NCI-H1694 (cell line): ENCODE measurements at regions not wholly inside any gene's neighbourhood (a gene's known extent, or its start where the extent isn't known, plus 50 kb on each side); places are given as distances from the start of the nearest gene placed in this dataset.
"Not testable (repeated sequence)": the region's sequence is repeated elsewhere in the genome, so short reads cannot be mapped to it uniquely, and the experiment has no call there.

Experiments used
- DNase-seq: peaks from one replicate; lab custom pipeline; 2025; lab: John Stamatoyannopoulos, UW

DNA sequence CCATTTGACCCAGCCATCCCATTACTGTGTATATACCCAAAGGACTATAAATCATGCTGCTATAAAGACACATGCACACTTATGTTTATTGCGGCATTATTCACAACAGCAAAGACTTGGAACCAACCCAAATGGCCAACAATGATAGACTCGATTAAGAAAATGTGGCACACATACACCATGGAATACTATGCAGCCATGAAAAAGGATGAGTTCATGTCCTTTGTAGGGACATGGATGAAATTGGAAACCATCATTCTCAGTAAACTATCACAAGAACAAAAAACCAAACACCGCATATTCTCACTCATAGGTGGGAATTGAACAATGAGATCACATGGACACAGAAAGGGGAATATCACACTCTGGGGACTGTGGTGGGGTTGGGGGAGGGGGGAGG, 242.7 kb upstream of the FOXF1 start:
- DNase-seq, result not testable (repeated sequence)

DNA sequence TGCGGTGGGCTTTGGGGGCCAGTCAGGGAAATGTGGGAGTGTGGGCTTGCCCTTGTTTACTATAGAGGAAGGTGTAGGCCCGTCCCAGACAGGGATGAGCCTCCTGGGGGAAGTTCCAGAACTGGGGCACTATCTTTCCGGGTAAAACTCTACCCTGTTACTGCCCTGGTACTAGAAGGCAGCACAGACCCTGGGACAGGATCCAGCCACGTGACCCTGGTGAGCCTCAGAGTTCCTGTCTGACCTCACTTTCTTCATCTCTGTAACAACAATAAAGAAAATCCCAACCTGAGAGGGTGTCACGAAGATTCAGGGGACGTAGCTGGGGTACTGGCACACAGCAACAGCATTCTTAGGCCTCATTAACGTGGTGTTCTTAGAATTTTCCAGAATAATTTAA, 239.6 kb upstream of the FOXF1 start:
- no peak for DNase-seq

DNA sequence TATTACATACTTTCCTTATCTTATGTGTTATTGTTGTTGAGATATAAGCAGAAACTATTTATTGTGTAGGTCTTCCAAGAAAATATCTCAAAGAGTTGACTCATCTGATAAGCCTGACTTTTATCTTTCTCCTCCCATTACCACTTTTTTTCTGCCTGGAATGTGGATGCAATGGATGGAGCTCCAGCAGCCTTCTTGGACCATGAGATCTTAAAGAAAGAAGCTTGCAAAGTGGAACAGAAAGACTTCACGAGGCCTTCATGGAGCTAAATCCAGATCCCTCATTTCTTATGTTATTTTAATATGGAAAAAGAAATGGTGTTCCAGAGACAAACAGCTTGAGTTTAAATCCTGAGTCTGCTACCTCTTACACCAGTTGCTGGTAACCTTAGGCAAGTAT, 237.6 kb upstream of the FOXF1 start:
- no peak for DNase-seq

DNA sequence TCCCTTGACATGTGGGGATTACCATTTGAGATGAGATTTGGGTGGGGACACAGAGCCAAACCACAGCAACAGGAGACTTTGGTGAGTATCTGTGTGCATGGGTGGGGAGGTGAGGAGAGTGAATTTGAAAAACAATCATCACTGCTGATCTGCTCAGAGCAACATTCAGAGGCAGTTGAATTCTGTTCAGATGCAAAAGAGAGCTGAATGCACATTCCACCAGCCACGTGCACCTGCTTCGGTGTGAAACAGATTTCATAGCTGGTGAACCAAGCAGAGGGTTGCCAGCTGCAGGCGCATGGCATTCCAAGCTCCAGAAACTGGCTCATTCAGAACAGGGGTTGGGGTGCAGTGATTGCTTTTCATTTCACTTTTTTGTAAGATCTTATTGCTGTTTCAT, 233.1 kb upstream of the FOXF1 start:
- no peak for DNase-seq

DNA sequence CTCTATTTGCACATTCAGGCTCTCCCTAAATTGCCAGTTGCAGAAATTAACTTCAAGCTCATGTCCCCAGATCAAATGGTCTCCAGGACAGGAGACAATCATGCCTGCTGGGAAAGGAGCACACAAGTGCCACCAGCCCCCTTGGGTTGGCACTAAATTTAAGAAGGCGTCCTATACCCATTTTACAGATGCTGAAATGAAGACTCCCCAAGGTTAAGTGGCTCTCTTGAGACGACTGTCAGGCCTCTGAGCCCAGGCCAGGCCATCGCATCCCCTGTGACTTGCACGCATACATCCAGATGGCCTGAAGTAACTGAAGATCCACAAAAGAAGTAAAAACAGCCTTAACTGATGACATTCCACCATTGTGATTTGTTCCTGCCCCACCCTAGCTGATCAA, 232.5 kb upstream of the FOXF1 start:
- not testable (repeated sequence) for DNase-seq

DNA sequence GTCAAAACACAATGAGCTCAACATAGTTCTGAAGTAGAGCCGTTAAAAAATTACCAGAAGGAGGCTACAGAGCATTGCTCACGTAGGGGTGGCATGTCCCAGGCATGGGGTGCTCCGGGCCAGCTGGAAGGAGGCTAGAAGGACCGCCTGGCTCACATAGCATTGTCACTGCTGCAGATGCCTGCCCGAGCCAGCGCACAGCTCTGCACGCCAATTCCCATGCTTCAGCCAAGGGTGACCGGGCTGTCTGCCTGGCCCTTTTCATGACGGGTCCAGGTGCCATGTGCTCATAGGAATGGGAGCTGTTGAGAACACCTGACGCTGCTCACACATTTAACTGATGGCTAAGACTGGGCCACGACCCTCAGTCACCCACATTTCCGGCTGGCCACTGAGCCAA, 228.9 kb upstream of the FOXF1 start:
- no peak for DNase-seq

DNA sequence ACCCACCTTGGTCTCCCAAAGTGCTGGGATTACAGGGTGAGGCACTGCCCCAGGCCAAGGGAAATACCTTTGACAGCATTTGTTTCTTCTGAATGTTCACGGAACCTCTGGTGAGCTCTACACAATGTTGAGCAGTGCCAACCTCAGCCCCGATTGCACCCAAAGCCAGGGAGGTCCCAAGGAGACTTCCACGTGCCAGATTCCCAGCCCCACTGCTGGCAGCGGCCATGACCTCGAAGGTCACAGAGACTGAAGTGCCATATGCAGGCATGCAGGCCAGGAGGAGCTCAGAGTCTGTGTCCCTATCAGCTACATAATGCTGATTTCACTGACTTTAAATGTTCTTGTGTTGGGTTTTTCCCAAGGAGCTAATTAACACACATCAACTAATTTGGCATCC, 226.4 kb upstream of the FOXF1 start:
- DNase-seq, result no peak

DNA sequence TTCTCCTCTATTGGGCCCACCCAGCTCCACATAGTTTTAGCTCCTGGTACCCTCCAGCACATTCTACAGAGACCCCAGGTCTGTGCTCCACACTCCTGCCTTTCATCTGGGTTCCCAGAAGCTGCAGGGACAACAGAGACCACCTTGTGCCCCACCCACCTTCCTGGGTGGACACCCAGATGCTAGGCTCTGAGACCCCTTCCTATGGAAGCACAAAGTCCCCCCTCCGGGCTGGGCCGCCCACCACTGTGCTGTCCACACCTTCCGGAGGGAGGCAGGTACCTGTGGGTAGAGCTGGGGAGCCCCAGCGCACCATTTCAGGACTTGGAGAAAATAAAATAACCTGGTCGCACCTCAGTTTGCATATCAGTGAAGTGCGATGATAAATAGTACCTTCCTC, 224.9 kb upstream of the FOXF1 start:
- no peak for DNase-seq

DNA sequence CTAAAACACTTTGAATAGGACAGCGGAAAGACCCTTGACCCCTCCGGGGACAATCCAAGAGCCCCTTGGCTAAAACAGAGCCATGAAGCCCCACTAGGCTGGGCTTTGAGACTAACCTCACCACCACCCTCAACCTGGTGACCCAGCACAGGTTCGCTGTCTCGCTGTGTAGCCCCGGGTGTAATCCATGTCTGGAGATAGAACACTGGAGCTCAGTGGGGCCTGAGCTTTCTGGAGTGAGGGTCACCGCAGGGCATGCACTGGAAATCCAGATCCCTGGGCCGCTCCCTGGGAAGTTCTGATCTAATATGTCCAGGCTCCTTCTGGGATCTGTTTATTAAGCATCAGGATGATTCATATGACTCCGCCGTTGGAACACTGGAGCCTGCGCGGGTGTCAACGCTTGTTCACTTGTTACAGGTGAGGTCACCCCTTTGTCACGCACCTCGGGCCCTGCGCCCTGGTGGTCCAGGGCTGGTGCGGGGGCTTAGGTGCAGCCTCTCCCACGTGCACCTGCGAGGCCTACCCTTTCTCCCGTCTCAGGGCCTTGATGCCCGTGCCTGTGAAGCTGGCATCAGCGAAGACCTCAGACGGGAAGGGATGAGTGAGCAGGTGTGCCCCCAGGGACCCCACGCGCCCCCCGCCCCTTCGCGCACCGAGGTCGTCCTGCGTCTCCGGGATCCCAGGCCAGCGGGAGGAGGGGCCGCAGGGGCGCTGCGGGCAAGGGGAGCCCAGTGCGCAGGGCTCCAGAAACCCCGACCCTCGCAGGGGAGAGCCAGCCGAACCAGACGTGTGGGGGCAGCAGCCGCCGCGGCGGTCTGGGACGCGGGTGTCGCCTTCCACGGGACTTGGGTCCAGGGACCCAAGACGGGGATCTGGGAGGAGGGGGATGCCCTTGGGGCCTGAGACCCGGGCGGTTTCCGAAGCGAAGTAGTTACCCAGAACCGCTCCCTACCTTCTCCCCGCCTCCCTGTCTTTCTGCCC, 224.1 kb upstream of the FOXF1 start:
- no peak for DNase-seq

DNA sequence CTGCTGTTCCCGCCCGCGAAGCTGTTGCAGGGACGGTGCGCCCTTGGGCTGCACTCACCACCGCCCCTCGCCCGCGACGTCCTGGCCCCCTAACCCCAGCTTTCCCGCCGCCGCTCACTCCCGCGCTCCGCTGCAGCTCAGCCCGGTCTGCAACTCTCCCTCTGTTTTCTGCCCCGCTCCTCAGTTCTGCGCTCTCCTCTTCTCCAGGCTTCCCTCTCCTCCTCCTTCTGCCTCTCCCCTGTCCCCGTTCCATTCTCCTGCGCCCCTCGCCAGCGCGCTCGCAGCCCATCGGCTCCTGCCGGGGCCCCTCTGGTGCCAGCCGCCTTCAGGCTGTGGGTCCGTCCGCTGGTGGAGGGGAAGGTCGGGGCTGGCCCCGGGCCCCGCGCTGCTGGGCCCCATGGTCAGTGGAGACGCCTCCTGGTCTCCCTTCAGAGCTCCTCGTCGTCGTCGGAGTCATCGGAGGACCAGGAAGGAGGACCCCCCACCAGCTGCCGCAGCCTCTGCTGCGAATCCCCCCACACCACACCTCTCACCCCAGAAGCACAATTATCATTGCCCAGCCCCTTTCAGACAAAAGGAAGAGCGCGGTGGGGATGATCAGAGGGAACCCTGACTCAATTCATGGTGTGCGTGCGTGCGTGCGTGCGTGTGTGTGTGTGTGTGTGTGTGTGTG, 223.2 kb upstream of the FOXF1 start:
- DNase-seq, result no peak

DNA sequence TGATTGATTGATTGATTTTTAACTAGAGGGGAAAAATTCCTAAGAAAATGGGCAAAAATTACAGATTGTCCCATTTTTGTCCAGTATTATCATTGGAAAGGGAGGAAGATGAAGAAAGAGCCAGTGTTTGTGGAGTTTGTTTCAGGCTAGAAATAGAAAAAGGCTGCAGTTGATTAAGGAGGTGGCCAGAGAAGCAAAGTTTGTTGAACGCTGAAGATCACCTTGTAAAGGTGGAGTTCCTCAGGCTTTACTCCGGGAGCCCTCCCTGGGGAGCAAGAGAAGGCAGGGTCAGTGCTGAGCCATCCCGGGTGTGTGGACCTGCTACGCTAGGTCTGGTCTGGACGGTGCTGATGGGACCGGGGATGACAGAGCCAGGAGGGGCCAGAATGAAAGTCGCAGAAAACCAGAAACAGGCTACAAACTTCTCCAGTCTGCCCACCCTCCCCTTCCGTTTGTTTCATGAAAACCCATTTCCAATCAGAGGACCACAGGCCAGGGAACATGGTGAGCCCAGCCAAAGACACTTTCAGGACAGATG, 222.6 kb upstream of the FOXF1 start:
- no peak for DNase-seq

DNA sequence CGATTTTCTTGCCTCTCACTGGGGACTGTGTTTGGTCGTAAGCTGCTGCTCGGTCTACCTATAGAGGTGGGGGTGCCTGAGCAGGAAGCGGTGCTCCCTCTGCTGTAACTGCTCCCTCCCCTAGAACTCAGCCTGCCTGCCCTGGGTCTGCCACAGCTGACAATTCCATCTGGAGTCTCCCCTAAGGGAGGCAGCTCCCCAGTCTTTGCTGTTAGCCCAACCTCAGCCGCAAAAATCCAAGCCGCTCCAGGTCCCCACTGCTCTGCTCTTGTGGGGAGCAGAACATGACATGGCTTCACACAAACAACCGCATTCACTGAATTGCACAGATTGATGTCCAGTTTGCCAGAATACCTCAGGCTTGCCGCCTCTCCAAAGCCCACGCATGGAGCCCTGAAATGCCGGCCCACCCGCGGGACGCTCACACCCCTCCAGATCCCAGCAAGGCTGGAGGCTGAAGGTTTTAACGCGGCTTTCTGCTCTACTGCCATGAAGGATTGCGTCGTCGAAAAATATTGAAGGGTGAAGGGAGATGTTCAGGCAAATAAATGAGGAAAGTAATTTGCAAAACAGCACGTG, 221.5 kb upstream of the FOXF1 start:
- DNase-seq, result no peak

DNA sequence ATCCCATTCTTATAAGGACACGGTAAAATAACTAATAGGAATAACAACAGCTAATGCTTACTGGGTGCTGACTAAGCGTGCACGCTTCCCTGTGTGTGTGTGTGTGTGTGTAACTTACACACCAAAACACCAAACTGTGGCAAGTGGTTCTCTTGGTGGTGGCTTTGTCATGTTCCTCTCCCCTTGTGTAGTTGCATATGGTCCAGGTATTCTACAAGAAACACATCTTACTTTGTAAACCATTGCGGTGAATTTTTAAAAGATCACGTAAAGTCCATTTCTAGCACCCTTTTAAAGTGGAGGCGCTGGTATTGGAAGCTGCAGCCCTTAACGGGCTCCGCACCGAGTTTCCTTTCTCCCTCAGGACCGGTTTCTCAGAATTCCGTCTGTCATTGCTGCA, 221.0 kb upstream of the FOXF1 start:
- DNase-seq, result no peak

DNA sequence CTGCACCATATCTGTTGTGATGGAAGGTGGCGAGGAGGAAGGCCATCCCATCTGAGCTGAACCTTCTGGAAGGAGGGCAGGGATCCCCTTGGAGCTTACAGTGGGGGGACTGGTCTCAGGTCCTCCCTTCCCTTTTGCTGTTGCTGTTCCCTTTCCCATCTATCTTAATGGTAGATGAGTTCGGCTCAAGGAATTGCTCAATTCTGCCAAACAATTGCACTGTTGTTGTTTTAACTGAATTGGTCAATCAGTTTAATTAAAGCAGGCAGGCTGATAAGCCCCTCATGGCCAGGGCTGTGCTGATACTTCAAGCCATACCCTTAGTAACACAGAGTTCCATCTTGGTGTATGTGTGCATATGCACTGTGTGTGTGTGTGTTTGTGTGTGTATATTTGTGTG, 220.4 kb upstream of the FOXF1 start:
- DNase-seq, result no peak

DNA sequence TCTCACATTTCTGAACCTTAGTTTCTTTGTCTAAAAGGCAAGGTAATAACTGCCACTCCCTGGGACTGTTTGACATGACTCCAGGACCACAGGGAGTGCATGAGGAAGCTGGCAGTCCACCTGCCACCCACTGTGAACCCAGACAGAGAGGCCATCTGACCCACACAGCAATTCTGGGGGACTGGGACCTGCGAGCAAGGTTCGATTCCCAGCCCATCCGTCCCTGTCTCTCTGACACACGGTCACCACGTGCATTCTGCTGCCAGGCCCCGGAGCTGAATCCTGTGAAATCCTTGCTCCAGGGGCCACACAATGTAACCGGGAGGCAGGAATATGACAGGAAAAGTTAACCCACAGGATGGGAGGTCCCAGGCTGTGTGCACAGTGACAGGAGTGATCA, 218.8 kb upstream of the FOXF1 start:
- DNase-seq, result no peak

DNA sequence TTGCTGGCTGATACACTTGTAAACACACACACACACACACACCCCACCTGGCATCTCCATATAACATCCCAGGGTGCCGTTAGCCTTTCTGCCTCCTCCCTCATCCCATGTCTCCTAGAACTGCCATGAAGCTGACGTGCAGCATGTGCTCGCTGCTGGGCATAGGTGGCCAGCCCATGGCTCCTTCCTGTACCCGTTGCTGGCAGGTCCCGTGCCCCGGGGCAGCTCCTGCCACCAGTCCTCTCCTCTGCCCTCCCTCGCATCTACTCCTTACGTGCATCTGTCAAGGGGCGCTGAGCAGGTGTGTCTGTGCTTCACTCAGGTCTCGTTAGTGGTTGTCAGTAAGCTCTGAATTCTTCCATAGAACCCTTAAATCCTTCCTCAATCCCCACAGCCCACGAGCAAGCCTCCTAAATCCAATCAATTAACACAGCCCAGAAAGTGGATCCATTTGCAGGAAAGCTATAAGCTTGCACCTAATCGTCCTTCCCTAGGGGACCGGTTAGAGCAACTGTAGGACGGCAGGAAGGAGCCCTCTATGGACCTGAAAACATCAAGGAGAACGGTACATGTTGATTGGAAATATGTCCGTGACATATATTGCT, 218.1 kb upstream of the FOXF1 start:
- no peak for DNase-seq

DNA sequence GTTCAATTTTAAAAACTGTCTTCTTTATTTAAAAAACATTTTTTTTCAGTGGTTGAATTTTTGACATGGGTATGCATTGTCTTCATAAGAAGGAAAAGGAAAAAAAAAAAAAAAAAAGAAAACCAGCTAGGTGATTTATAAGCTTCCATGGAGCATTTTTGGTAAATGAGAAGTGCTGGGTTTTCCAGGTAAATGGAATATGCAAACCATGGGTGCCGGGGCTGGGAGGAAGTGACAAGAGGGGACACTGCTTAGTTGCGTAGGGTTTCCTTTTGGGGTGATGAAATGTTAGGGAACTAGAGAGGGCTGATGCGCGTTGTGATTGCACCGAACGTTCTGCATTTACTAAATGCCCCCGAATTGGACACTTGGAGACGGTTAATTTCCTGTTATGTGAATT, 217.4 kb upstream of the FOXF1 start:
- no peak for DNase-seq

DNA sequence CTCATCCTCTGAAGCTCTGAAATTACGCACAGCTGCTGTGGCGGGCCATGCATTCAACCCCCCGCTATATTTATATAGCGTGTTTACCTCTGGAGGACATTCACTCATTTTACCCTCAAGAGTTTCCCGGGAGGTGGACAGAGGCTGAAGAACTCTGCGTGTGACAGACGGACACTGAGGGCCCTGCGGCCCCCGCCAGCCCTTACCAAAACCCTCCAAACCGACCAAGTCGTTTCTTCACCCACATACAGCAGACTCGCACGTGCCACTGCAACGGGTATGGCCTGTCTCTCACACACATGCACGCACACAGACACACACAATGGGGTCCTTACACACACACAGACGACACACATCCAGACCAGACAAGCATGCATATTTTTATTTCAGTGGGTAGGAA, 216.4 kb upstream of the FOXF1 start:
- DNase-seq, result no peak

DNA sequence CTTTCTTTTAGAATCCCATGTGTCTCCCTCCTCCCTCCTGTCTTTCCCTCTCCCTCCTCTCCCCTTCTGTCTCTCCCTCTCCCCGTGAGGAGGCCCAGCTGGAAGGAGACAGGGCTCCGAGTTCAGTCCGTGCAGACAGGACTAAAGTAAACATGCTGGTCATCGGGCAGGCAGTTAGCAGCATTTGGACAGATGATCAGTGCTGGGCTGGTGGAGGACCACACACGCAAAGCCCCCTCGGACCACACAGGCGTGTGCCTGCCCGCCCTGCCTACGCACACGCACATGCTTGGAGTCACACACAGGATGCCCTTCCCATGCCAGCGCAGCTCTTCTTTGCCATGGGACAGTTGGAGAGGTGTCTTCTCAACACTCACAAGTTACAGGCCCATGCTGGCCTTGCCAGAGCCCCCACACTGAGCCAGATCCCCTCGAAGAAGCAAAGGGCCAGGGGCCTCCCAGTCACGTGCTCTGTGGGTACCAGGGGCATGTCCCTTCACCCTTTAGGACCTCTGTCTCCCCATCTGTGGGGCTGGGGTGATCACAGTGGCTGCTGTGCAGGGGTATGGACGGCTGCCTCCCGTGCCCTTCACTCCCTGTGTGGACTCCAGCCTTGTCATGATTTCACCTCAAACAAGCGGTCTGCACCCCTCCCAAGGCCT, 215.7 kb upstream of the FOXF1 start:
- no peak for DNase-seq

DNA sequence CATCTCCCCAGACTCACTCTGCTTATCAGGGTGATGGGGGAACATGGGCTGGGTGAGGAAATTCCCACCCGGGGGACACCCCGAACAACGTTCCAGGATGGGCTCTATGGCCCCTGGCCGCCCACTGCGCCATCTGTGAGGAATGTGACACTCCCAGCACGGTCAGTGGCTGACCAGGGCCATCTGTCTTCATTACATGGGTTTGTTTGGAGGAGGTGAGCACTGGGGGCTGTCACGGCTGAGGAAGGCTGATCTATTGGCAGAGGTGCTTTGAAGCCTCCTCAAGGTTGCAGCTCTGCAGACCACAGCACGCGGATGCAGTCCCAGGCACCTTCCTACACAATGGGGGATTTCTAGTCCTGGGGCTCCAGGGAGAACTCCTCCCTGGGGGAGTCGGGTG, 214.1 kb upstream of the FOXF1 start:
- no peak for DNase-seq

DNA sequence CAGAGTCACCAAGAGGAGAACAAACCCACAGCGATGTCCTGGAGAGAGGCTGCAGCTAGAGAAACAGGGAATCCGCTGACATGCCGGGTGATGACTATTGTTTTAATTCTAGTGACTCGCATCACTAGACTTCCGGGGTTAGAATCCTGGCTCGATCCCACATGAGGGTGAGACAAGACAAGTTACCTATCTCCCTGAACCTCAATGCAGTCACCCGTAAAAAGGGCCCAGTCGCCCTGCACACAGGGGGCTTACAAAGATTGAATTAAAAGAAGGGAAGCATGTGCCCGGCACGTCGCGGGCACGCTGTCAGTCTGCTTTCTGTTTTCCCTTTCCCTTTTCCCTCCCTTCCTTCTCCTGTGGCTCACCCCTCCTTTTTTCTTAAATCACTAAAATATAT, 212.9 kb upstream of the FOXF1 start:
- DNase-seq, result no peak
